ENCODE measurements at regions not wholly inside any gene's neighbourhood (a gene's known extent, or its start where the extent isn't known, plus 50 kb on each side); places are given as distances from the start of the nearest gene placed in this dataset.

GRCh38 chr6:43919774-43920173 is 149.8 kb downstream of the VEGFA start:
- TF ChIP-seq CTCF (IDR thresholded peaks at IDR 0.05; ENCODE audit: low read depth, low read length) = no peak
- TF ChIP-seq POLR2A (IDR thresholded peaks at IDR 0.05; ENCODE audit: extremely low read depth, insufficient read length) = no peak
- TF ChIP-seq MAX (IDR thresholded peaks at IDR 0.05; ENCODE audit: low read depth, low read length) = no peak
- TF ChIP-seq MYC (IDR thresholded peaks at IDR 0.05; ENCODE audit: low read depth, low read length) = no peak
- DNase-seq (ENCODE audit: low read depth) = no peak
- H3K4me3 ChIP-seq (ENCODE audit: low read depth, low read length) = no peak overlapping the region

GRCh38 chr6:43917878-43918382 is 147.9 kb downstream of the VEGFA start:
- DNase-seq (ENCODE audit: low read depth) = peak; percentile 55
- no peak for TF ChIP-seq POLR2A (IDR thresholded peaks at IDR 0.05; ENCODE audit: extremely low read depth, insufficient read length)
- TF ChIP-seq CTCF (IDR thresholded peaks at IDR 0.05; ENCODE audit: low read depth, low read length) = no peak
- TF ChIP-seq MYC (IDR thresholded peaks at IDR 0.05; ENCODE audit: low read depth, low read length) = no peak
- TF ChIP-seq MAX (IDR thresholded peaks at IDR 0.05; ENCODE audit: low read depth, low read length) = no peak
- H3K4me3 ChIP-seq (ENCODE audit: low read depth, low read length) = no peak overlapping the region

- TF ChIP-seq CTCF (IDR thresholded peaks at IDR 0.05; ENCODE audit: low read depth, low read length) (no peak), MAX (IDR thresholded peaks at IDR 0.05; ENCODE audit: low read depth, low read length) (peak; percentile 18; the same call in 1 of the 2 replicates), MYC (IDR thresholded peaks at IDR 0.05; ENCODE audit: low read depth, low read length) (0 out of 2 replicates have a peak, but pooled peaks have one; percentile 39)
- DNase-seq (ENCODE audit: low read depth) = peak; percentile 82
- H3K4me3 ChIP-seq (ENCODE audit: low read depth, low read length) = no peak overlapping the region
These were observed 147.2 kb downstream of the VEGFA start for GRCh38 chr6:43916924-43917877.

- no peak overlapping the region for H3K4me3 ChIP-seq (ENCODE audit: low read depth, low read length)
- TF ChIP-seq MYC (IDR thresholded peaks at IDR 0.05; ENCODE audit: low read depth, low read length) (no peak), POLR2A (IDR thresholded peaks at IDR 0.05; ENCODE audit: extremely low read depth, insufficient read length) (no peak), CTCF (IDR thresholded peaks at IDR 0.05; ENCODE audit: low read depth, low read length) (no peak), MAX (IDR thresholded peaks at IDR 0.05; ENCODE audit: low read depth, low read length) (no peak)
- peak; percentile 52 for DNase-seq (ENCODE audit: low read depth)
These were observed 146.2 kb downstream of the VEGFA start for GRCh38 chr6:43915986-43916923.

- DNase-seq (ENCODE audit: low read depth) = no peak
- no peak for TF ChIP-seq POLR2A (IDR thresholded peaks at IDR 0.05; ENCODE audit: extremely low read depth, insufficient read length)
- TF ChIP-seq MAX (IDR thresholded peaks at IDR 0.05; ENCODE audit: low read depth, low read length) = no peak
- TF ChIP-seq MYC (IDR thresholded peaks at IDR 0.05; ENCODE audit: low read depth, low read length) = no peak
- TF ChIP-seq CTCF (IDR thresholded peaks at IDR 0.05; ENCODE audit: low read depth, low read length) = no peak
These were observed 145.3 kb downstream of the VEGFA start for GRCh38 chr6:43915208-43915869.

More at GRCh38 chr6:43915208-43915869, 145.3 kb downstream of the VEGFA start:
- H3K4me3 ChIP-seq (ENCODE audit: low read depth, low read length) = no peak overlapping the region

Data from NB4 (cell line).